OCI-LY7 (cell line): ENCODE measurements at regions not wholly inside any gene's neighbourhood (a gene's known extent, or its start where the extent isn't known, plus 50 kb on each side); places are given as distances from the start of the nearest gene placed in this dataset.

ENCODE experiments used
- BruUV-seq: library from RNA; stranded (reverse); fragments of 400-500 nt; replicated peaks from 2 replicates; lab custom pipeline; 2021; lab: Mats Ljungman, UMichigan
- CTCF ChIA-PET: fragments of 300-600 bp; sonication (Branson Sonifier 250); formaldehyde crosslinking; loops from one replicate; lab custom pipeline; 2022; ENCODE audit warnings: antibody characterized with exemption; ENCODE audit not compliant: unreplicated experiment; lab: Charles Lee
- POLR2A ChIA-PET: fragments of 300-600 bp; sonication (Branson Sonifier 250); formaldehyde crosslinking; loops from one replicate; lab custom pipeline; 2022; ENCODE audit warnings: antibody characterized with exemption; lab: Charles Lee
- DNase-seq: peaks from one replicate; pipeline ENCODE4 v3.0.0-alpha.2; 2015; ENCODE audit warnings: low spot score
- H2AFZ ChIP-seq: fragments of 200-600 bp; sonication (generic), shearing (Covaris generic); 2 replicates; pipeline ENCODE4 v1.6.1; 2014; ENCODE audit warnings: mild to moderate bottlenecking, antibody characterized with exemption, low read length, moderate library complexity
- H3K27ac ChIP-seq: fragments of 200-600 bp; sonication (generic); 2 replicates; pipeline ENCODE4 v1.5.1; 2014; ENCODE audit warnings: mixed run types, low read depth, mild to moderate bottlenecking, moderate library complexity, low read length, inconsistent platforms; ENCODE audit not compliant: poor library complexity, severe bottlenecking
- H3K36me3 ChIP-seq: fragments of 200-600 bp; sonication (generic); 2 replicates; pipeline ENCODE4 v1.6.1; 2014; ENCODE audit warnings: mild to moderate bottlenecking, antibody characterized with exemption, low read length, moderate library complexity, mixed read lengths; ENCODE audit not compliant: insufficient read depth
- H3K4me1 ChIP-seq: fragments of 200-600 bp; sonication (generic); 2 replicates; pipeline ENCODE4 v1.5.1; 2014; ENCODE audit warnings: mild to moderate bottlenecking, low read length; ENCODE audit not compliant: insufficient read depth, poor library complexity, severe bottlenecking
- H3K4me2 ChIP-seq: fragments of 200-600 bp; sonication (generic); 2 replicates; pipeline ENCODE4 v1.6.1; 2014; ENCODE audit warnings: mild to moderate bottlenecking, low read length
- H3K4me3 ChIP-seq: fragments of 200-600 bp; sonication (generic); 2 replicates; pipeline ENCODE4 v1.5.1; 2014; ENCODE audit warnings: mild to moderate bottlenecking, low read depth, low read length; ENCODE audit not compliant: poor library complexity, severe bottlenecking
- H3K79me2 ChIP-seq: fragments of 200-600 bp; sonication (generic); 2 replicates; pipeline ENCODE4 v1.6.1; 2016; ENCODE audit warnings: low read depth, mild to moderate bottlenecking, low read length, moderate library complexity, mixed read lengths; ENCODE audit not compliant: insufficient read depth
- H3K9me2 ChIP-seq: fragments of 200-600 bp; sonication (generic); 2 replicates; pipeline ENCODE4 v1.6.1; 2016; ENCODE audit warnings: mild to moderate bottlenecking, low read length, mixed read lengths; ENCODE audit not compliant: insufficient read depth
- H3K9me3 ChIP-seq: fragments of 200-600 bp; sonication (generic); 2 replicates; pipeline ENCODE4 v1.6.1; 2014; ENCODE audit warnings: mild to moderate bottlenecking, mixed run types, low read length, mixed read lengths
- H4K20me1 ChIP-seq: fragments of 200-600 bp; sonication (generic); 2 replicates; pipeline ENCODE4 v1.6.1; 2014; ENCODE audit warnings: mild to moderate bottlenecking, antibody characterized with exemption, low read length, moderate library complexity, mixed read lengths; ENCODE audit not compliant: insufficient read depth
- CTCF ChIP-seq: fragments of 200-600 bp; sonication (generic); conservative IDR thresholded peaks from 2 replicates; pipeline ENCODE4 v1.5.1; 2014; ENCODE audit warnings: mild to moderate bottlenecking, antibody characterized with exemption, low read length, moderate library complexity, mixed read lengths
- EZH2phosphoT487 ChIP-seq: fragments of 200-600 bp; sonication (generic); IDR thresholded peaks from 2 replicates; pipeline ENCODE4 v1.6.1; 2018; ENCODE audit warnings: low read depth, borderline replicate concordance, mild to moderate bottlenecking, mixed run types, antibody characterized with exemption, low read length, moderate library complexity, mixed read lengths
- intact Hi-C: fragments of 100-400 bp; cut with micrococcal nuclease; formaldehyde crosslinking; loops from one replicate; pipeline ENCODE4 v1.10.0; 2022; ENCODE audit not compliant: unreplicated experiment

GRCh38 chr6:145546265-145546664 lies 189.1 kb downstream of the EPM2A start:
- intact Hi-C loops = no loop called here
- Histone ChIP-seq H4K20me1 (no peaks in the 10 kb centered on the region), H3K9me3 (no peaks in the 10 kb centered on the region), H3K36me3 (no peaks in the 10 kb centered on the region), H3K4me1 (no peaks in the 10 kb centered on the region), H2AFZ (no peak overlapping the region), H3K79me2 (no peaks in the 10 kb centered on the region), H3K4me2 (no peak overlapping the region), H3K4me3 (no peak overlapping the region), H3K27ac (no peak overlapping the region), H3K9me2 (no peaks in the 10 kb centered on the region)
- DNase-seq = no peak
- TF ChIP-seq CTCF (no peak), EZH2phosphoT487 (no peak)
- ChIA-PET POLR2A (interaction anchor here (0.5 kb wide), 1 partner anchor 1845 kb away, joined by 3 read pairs; no protein-coding TSS in a partner anchor), CTCF (no interaction called here)
- no TSS peak for BruUV-seq

- H3K79me2 ChIP-seq = no peaks in the 10 kb centered on the region
- H2AFZ ChIP-seq = no peak overlapping the region
- no TSS peak for BruUV-seq
- H3K27ac ChIP-seq = no peak overlapping the region
- intact Hi-C loops = no loop called here
- no peak overlapping the region for H3K4me3 ChIP-seq
- no peak overlapping the region for H3K4me2 ChIP-seq
- no peaks in the 10 kb centered on the region for H3K4me1 ChIP-seq
- no peaks in the 10 kb centered on the region for H3K36me3 ChIP-seq
- H3K9me2 ChIP-seq = no peaks in the 10 kb centered on the region
- ChIA-PET POLR2A (interaction anchor here (0.6 kb wide), 1 partner anchor 55 kb away, joined by 3 read pairs; no protein-coding TSS in a partner anchor), CTCF (no interaction called here)
- no peaks in the 10 kb centered on the region for H4K20me1 ChIP-seq
- H3K9me3 ChIP-seq = no peaks in the 10 kb centered on the region
- no peak for DNase-seq
- TF ChIP-seq CTCF (no peak), EZH2phosphoT487 (no peak)
Measured at GRCh38 chr6:145547594-145548335, 187.6 kb downstream of the EPM2A start.

GRCh38 chr6:145548933-145549648 lies 186.2 kb downstream of the EPM2A start:
- POLR2A ChIA-PET = no interaction called here
- H2AFZ ChIP-seq = no peak overlapping the region
- H4K20me1 ChIP-seq = no peaks in the 10 kb centered on the region
- intact Hi-C loops = no loop called here
- DNase-seq = no peak
- H3K9me3 ChIP-seq = no peaks in the 10 kb centered on the region
- CTCF ChIA-PET = no interaction called here
- H3K36me3 ChIP-seq = no peaks in the 10 kb centered on the region
- no peak overlapping the region for H3K4me2 ChIP-seq
- BruUV-seq = no TSS peak
- H3K79me2 ChIP-seq = no peaks in the 10 kb centered on the region
- no peak overlapping the region for H3K4me3 ChIP-seq
- no peaks in the 10 kb centered on the region for H3K4me1 ChIP-seq
- no peaks in the 10 kb centered on the region for H3K9me2 ChIP-seq
- H3K27ac ChIP-seq = no peak overlapping the region
- TF ChIP-seq CTCF (no peak), EZH2phosphoT487 (no peak)
